NOMO-1 treated with DMSO at 0.1 percent for 48 hours (cell line): ENCODE measurements at regions not wholly inside any gene's neighbourhood (a gene's known extent, or its start where the extent isn't known, plus 50 kb on each side); places are given as distances from the start of the nearest gene placed in this dataset.
"Not testable (repeated sequence)": the region's sequence is repeated elsewhere in the genome, so short reads cannot be mapped to it uniquely, and the experiment has no call there.

ENCODE experiments used
- DNase-seq: peaks from one replicate; lab custom pipeline; 2025; ENCODE audit not compliant: unreplicated experiment; lab: John Stamatoyannopoulos, UW

DNA sequence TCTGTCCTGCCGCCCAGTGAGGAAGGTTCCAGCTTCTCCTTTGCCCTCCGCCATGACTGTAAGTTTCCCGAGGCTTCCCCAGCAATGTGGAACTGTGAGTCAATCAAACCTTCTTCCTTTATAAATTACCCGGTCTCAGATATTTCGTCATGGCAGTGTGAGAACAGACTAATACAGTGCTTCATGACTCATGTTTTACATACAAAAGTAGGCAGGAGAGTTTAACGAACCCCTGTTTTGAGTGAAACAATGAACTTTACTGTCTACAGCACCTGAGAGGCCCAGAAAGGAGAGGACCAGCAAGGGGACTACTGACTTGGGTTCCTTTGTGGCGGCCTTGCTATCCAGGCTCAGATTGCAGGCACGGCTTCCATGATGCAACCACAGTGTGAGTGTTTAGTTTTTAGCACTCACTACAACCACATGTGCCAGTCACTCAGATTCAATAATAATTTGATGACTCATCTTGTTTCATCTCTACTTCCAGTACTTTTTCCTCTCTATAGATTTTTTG is 139.1 kb upstream of the CLINT1 start:
- DNase-seq: peak; percentile 83

DNA sequence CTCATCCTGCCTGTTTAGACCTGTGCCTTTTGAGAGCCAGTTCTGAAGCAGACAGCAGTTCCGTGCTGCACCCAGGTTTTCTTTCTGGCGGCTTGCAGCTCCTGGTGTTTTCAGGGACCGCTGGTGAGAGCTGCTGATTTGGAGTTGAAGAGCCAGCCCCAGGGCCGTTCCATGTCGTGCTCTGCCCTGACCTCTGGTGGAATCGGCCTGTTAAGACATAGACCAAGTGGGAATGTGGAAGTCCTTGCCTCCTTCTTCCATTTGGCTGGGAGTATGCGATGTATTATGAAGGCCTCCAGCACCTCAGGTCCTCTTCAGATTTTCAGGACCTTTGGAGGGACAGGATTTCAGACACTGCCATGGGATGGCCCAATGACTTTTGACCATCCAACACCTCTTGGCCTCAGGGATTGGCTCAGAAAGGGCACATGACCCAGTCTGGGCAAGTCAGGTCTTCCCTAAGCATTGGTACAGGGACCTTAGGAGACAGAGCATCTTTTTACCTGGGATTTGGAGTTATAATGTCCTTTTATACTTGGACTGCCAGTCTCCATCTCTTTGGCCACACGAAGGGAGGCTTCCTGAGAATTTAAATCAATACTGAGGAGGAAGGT is 136.1 kb upstream of the CLINT1 start:
- peak; percentile 38 for DNase-seq

DNA sequence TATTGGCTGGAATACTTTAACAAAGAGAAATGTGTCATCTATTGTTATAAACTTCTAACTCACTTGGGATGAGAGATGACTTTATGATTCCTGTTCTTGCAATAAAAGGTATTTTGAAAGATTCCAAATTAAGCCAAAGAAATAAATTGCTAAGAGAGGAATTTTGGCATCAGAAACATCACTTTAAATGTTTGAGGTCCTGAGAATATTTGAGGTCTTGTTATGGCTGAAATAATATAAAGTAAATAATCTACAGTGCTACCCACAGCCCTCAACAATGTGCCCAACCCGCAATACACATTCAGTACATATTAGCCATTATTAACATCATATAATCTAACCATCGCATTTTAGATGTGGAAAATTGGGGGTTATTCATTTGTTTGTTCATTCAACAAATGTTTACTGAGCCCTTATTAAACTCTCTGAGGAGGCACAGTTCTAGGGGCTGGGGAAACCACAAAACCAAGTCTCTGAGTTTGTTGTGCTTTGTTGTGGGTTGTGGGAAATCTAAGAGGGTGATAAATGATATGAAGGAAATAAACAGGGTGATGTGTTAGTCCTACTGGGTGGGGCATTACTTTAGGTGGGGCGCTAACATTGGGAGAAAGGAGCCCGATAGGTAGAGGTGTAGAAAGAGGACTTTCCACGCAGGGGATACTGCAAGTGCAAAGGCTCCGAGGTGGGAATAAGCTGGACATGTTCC is 135.2 kb upstream of the CLINT1 start:
- no peak for DNase-seq

DNA sequence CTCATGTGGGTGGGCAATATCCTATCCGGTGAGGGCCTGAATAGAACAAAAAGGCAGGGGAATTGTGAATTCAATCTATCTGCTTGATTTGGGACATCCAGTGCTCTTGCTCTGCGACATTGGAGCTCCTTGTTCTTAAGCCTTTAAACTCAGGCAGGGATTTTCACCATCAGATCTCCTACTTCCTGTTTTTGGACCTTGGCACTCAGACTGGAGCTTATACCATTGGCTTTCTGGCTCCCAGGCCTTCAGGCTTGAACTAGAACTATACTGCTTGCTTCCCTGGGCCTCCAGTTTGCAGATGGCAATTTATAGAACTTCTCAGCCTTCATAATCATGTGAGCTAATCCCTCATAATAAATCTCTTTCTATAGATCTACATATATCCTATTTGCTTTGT is 134.3 kb upstream of the CLINT1 start:
- peak; percentile 38 for DNase-seq

DNA sequence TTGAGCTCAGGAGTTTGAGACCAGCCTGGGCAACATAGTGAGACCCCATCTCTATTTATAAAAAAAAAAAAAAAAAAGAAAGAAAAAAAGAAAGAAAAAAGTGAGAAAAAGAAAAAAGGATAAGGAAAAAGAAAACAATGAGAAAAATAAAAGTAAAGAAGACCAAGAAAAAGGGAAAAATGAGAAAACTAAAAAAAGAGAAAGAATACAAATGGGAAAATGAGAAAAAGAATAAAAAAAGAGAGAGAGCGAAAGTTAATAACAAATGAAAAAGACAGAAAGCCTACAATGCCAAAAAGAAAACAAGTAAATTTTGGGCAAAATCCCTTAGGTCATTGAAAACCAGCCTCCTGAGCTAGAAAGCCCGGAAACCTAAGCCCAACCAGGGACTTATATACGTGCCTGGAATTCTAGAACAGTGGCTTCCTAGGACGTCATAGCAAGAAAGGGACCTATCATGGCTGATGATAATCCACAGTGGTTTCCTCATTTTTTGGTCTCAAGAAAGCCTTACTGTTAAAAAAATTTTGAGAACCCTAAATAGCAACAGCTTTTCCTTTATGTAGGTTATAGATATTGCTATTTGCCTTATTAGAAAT is 131.7 kb upstream of the CLINT1 start:
- DNase-seq: no peak

DNA sequence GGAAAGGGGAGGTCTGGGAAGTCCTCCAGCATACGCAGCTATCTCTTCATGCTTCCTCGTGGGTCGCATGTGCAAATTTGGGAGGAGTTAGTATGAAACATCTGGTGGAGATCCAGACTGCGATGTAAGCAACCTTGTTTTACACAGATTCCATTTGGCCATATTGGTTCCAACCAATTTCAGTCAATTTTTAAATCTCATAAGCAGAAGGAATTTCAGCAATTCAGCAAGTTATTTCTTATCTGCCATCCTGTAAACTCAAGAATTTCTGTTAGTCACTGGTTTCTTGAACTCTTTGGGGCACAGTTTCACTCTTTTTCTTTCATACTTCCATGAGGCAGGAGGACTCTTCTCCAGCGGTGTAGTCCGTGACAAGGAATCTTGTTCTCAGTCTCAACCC is 130.4 kb upstream of the CLINT1 start:
- no peak for DNase-seq

DNA sequence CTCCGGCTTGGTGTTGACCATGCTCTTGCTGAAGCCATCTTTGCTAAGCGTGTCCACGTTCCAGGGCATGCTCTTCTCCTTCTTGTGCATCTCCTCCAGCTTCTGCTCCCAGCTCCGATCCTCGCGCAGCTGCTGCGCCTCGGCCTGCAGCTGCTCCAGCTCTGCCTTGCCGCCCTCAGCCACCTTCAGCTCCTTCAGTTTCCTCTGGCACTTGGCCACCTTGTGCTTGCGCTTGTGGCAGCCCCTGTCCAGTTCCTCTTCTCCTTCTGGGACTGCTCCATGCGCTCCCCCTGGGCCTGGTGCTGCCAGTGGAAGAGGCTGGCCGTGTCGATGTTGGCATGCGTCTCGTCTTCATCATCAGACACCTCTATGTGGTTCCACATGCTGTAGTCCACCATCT is 128.3 kb upstream of the CLINT1 start:
- DNase-seq: no peak

DNA sequence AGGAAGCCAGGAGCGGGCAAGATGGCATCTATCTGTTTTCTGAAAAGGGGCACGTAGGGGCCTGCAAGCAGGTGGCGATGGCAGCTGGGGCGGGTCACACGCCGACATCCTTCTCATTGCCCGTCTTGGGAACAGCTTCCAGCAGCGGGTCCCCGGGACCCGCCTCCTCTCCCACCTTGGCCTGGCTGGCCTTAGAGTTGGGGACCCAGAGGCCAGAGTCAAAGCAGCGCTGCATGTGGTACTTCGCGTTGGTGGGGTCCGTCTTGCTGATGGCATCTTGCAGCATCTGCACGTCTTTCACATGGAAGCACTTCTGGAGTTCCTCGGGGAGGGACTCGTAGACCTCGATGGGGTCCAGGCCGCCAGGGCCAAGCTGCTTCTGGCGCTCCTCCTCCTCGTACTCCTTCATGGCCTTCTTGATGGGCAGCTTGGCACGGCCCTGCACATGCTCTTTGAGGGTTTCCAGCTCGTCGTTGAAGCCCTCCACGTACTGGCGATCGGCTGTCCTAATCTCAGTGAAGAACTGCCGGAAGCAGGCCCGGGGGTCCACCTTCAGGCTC is 127.6 kb upstream of the CLINT1 start:
- DNase-seq: no peak

DNA sequence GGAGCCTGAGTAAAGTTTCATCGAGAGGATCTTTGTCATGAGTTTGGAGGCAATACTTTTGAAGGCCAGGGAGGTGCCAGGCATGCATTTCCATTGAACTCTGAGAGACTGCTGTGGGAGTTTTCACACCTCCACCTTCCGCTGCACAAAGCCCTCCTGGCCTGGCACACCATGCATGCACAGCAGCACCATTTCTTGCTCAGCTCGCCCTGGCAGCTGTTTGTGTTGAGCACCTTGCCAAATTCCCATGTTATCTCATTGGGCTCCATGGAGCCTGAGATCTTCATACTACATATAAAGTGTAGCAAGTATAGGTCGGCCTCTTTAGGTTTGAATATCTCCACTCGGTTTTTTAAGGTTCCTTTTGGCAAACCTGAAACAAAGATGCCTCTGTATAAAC is 125.7 kb upstream of the CLINT1 start:
- DNase-seq: no peak

DNA sequence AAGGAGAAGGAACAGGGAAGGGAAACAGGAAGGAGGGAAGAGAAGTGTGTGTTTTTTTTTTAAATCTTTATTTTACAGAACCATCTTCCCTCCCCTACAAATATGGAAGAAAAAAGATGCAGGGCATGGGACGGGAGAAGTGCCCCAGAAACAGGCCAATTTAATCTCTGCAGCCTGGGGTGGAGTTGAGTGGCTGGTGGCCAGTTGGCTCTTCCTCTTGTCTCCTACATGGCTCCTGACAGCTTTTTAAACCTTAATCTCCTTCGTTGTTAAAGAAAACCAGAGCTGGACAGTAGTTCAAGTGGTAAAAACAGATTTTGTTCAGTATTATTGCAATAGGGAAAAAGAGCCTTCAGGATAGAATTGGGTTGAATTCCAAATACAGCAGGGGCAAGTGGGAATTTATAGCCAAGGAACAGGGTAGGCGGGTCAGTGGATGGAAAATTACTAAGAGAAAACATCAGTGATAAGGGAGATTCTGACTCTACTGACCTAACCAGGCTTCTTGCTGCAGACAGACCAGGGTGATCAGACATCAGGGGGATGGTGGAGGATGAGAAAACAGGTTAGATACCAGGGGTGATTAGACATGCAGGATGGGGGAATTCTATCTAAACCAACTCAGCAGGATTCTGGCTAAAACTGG is 125.1 kb upstream of the CLINT1 start:
- DNase-seq: no peak

DNA sequence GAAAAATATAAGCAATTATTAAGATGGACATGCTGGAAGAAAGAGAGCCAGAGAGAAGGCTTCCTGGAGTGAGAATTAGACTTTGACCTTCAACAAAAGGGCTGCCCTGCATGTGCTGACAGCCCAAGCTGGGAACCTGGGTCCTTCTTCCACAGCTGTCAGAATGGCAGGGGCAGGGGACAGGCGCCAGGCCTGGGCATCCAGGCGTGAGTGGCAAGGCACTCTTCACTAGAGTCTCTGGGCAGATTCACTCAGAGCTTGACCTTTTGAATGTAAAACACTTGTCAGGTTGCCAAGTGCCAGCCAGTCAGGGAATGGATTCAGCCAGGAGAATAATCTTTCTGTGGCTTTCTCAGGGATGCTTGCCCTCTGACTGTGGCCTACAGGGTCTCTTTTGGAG is 119.1 kb upstream of the CLINT1 start:
- no peak for DNase-seq

DNA sequence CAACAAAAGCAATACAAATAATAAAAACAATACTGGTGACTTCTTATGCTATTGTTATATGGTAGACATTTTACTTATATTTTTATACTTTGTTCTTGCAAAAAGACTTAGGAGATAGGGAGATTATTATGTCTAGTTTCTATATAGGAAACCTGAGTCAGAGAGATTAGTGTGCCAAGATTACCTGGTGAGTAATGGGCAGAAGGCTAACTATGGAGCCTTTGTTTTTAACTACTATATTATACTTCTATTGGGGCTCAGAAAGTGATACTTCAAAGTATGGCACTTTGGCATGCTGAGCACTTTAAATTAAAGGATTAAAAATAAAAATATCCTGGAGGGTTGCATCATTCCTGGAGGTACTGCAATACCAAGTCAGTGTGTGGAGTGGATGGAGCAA is 117.5 kb upstream of the CLINT1 start:
- DNase-seq: no peak

DNA sequence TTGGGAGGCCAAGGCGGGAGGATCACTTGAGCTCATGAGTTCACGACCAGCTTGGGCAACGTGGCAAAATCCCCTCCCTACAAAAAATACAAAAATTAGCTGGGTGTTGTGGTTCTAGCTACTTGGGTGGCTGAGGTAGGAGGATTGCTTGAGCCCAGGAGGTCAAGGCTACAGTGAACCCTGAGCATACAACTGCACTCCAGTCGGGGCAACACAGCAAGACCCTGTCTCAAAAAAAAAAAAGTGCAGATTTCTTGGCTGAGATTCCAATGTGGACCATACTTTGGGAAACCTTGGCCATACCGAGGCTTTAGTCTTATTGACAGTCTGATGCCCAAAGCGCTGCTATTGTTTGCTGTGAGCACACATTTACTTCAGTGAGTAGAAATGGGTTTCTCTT is 113.6 kb upstream of the CLINT1 start:
- DNase-seq: no peak

DNA sequence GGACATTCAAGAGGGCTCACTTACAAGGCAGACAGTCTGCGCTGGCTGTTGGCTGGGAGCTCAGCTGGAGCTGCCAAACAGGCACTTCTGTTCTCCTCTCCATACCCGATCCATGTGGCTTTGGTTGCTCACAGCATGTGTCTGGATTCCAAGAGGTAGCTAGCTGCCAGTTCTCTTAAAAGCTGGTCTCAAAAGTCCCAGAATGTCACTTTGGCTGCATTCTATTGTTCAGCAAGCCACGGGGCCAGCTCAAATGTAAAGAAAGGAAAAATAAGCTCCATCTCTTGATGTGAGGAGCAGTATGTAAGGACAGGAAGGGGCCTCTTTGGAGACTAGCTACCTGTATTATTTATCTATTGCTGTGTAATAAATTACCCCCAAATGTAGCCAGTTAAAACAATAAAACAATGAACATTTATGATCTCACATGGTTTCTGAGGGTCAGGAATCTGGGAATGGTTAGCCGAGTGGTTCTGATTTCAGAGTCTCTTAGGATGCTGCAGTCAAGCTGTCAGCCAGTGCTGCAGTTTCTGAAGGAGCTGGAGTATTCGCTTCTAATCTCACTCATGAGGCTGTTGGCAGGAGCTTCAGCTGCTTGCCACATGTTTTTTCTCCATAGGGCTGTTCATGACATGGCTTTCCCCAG is 112.7 kb upstream of the CLINT1 start:
- DNase-seq: no peak

DNA sequence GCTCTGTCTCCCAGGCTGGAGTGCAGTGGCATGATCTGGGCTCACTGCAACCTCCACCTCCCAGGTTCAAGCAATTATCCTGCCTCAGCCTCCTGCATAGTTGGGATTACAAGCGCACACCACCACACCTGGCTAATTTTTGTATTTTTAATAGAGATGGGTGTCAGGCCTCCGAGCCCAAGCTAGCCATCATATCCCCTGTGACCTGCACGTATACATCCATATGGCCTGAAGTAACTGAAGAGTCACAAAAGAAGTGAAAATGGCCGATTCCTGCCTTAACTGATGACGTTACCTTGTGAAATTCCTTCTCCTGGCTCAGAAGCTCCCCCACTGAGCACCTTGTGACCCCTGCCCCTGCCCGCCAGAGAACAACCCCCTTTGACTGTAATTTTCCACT is 109.6 kb upstream of the CLINT1 start:
- not testable (repeated sequence) for DNase-seq

DNA sequence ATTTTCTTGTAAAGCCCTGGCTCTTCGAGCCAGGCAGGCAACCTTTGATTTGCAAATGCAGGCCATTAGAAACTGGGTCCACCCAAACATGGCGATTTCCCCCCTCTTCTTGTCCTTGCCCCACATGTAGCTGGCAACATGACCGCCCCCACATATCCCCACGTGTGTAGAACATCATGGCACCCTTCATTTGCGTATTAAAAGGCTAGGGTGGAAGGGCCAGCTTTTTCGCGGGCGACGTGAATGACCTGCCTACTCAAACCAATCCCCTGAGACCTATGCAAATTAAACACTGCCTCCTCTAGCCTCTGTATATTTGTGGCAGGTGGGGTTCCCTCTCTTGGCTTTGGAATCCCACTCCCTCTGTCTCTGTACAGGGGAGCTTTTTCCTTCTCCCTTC is 107.0 kb upstream of the CLINT1 start:
- DNase-seq: no peak

DNA sequence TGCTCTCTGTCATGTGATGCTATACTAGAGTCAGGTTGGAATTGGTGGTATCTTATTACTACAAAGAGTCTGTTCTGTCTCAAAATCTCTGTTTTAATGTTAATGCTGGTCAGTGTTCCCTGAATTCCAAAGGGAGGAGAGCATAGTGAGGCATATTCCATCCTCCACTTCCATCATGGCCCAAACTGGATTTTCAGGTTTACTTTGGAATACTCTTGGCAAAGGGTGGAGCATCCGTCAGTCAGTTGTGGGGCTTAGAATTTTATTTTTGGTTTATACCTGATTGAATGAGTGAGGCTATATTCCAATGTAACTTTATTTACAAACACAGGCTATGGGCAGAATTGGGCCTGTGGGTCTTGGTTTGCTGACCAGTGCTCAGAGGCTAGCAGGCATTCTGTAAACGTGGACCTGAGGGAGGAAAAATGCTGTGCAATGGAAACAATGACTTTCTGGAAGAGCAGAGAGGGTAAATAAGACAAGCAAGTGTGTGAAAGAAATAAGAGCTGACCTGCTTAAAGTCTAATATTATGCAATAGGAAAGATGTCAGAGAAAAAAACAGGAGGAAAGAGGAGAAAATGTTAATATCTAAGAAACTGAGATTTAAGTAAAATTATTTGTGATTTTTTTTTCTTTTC is 106.2 kb upstream of the CLINT1 start:
- DNase-seq: no peak

DNA sequence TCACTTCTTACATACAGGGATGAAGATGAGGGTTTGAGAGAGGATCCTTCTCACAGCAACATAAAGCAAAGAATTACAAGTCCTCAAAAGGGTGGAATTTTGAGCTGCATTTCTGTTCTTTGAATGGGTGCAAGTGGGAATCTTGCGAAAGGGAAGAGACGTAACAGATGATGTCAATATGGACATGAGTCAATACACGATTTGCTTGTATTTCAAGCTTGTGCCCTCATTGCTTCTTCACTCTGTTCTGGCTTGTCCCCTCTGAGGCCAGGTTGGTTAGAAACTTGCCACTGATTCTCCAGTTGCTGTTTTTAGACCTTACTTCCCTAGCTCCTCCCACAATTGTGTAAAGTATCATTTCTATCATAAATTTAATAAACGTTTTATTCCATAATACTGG is 104.8 kb upstream of the CLINT1 start:
- no peak for DNase-seq

DNA sequence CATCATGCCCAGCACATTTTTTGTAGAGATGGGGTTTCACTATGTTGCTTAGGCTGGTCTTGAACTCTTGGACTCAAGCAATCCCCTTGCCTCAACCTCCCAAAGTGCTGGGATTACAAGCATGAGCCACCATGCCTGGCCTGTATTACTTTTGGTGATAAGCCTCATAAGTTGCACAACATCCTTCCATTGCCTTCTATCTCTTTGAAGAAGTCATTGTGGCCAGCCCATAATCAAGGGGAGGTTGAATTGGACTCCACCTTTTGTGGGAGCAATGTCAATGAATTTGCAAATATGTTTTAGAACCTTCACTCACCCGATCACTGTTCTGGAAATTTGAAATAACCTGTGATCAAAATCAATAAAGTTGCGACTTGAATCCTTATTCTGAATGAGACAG is 104.3 kb upstream of the CLINT1 start:
- no peak for DNase-seq

DNA sequence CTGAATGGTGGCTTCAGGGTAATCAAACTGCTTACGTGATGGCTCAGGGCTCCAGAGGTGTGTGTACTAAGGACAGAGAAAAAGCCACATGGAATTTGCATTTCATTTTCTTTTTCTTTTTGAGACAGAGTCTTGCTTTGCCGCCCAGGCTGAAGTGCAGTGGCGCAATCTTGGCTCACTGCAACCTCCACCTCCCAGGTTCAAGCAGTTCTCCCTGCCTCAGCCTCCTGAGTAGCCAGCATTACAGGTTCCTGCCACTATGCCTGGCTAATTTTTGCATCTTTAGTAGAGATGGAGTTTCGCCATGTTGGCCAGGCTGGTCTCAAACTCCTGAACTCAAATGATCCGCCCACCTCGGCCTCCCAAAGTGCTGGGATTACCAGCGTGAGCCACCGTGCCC is 103.7 kb upstream of the CLINT1 start:
- not testable (repeated sequence) for DNase-seq
